ENCODE measurements at regions not wholly inside any gene's neighbourhood (a gene's known extent, or its start where the extent isn't known, plus 50 kb on each side); places are given as distances from the start of the nearest gene placed in this dataset.

- TF ChIP-seq CTCF (conservative IDR thresholded peaks at IDR 0.05; ENCODE audit: low read depth in 2 of 2) (no peak), CREB1 (CRISPR knock-in tag; IDR thresholded peaks at IDR 0.05; ENCODE audit: low read depth) (no peak), NANOG (IDR thresholded peaks at IDR 0.05; ENCODE audit: borderline replicate concordance) (no peak), REST (IDR thresholded peaks at IDR 0.05; ENCODE audit: unreplicated experiment) (no peak), JUNB (IDR thresholded peaks at IDR 0.05; ENCODE audit: unreplicated experiment) (no peak), POLR2AphosphoS5 (IDR thresholded peaks at IDR 0.05; ENCODE audit: low read depth) (no peak), EZH2 (IDR thresholded peaks at IDR 0.05; ENCODE audit: low read depth, unreplicated experiment) (no peak), EZH2phosphoT487 (IDR thresholded peaks at IDR 0.05; ENCODE audit: unreplicated experiment) (no peak), ZNF331 (CRISPR knock-in tag; IDR thresholded peaks at IDR 0.05; ENCODE audit: low read depth) (no peak), ZNF462 (CRISPR knock-in tag; IDR thresholded peaks at IDR 0.05) (no peak)
Measured at GRCh38 chr7:89687211-89687610, 467.1 kb upstream of the STEAP1 start.
